ENCODE measurements at regions not wholly inside any gene's neighbourhood (a gene's known extent, or its start where the extent isn't known, plus 50 kb on each side); places are given as distances from the start of the nearest gene placed in this dataset.

DNA sequence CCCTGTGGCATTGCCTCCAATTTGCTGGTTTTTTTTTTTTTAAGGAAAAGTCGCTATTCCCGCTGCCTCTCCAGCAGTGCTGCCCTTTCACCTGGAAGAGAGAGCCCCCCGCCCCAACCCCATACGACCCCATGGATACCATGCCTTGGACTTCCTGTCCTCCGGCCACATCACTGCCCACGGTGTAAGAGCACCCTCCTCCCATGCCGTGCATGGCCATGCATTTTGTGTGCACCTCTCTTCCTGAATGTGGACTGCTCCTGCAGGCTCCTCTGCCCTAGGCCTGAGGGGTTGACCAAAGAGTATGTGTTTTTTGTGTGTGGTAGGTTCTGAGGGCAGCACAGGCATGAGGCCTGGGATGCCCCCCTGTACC, 65.6 kb upstream of the SPON1 start:
- no peak overlapping the region for H3K27ac Mint-ChIP-seq
- no peaks in the 10 kb centered on the region for H3K36me3 Mint-ChIP-seq
- peaks cover 10% of the 10 kb centered on the region for H3K4me1 Mint-ChIP-seq (ENCODE audit: unreplicated experiment)
- no peak overlapping the region for H3K4me3 Mint-ChIP-seq
- H3K9me3 Mint-ChIP-seq: no peaks in the 10 kb centered on the region
- H3K27me3 Mint-ChIP-seq: peaks cover 5% of the 10 kb centered on the region
- TF ChIP-seq, protein P1, sequence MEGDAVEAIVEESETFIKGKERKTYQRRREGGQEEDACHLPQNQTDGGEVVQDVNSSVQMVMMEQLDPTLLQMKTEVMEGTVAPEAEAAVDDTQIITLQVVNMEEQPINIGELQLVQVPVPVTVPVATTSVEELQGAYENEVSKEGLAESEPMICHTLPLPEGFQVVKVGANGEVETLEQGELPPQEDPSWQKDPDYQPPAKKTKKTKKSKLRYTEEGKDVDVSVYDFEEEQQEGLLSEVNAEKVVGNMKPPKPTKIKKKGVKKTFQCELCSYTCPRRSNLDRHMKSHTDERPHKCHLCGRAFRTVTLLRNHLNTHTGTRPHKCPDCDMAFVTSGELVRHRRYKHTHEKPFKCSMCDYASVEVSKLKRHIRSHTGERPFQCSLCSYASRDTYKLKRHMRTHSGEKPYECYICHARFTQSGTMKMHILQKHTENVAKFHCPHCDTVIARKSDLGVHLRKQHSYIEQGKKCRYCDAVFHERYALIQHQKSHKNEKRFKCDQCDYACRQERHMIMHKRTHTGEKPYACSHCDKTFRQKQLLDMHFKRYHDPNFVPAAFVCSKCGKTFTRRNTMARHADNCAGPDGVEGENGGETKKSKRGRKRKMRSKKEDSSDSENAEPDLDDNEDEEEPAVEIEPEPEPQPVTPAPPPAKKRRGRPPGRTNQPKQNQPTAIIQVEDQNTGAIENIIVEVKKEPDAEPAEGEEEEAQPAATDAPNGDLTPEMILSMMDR (conservative IDR thresholded peaks at IDR 0.05): no peak
- no peak for DNase-seq (ENCODE audit: extremely low spot score, unreplicated experiment)

DNA sequence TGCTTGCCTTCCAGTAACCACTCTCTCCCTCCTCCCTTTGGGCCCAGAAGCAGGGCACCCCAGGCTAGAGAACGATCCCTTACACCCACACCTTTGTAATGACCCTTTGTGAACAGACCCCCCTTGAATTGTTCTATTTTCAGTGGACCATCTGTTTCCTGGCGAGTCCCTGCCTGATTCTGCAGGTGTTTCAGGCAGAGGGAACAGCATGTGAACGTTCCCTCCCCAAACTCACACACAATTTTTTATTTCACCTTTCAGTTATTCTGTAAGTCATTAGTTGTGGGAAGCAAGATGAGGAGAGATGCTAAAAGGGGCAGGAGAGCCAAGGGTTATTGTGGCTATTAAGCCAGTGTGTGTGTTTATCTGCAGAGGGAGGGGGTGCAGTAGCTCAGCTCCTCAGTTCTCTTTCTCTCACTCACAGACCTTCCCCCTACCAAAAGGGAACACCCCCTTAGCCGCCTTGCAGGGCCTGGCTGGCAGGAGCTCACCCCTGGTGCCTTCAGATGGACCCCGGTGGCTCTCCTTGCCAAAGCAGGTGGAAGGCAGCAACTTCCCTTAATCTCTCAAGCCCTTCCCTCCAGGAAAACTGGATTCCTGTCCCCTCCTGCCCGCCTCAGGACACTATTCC, 64.8 kb upstream of the SPON1 start:
- Mint-ChIP-seq H3K4me3 (no peak overlapping the region), H3K27ac (no peak overlapping the region), H3K4me1 (ENCODE audit: unreplicated experiment) (peaks cover 9% of the 10 kb centered on the region), H3K36me3 (no peaks in the 10 kb centered on the region), H3K9me3 (no peaks in the 10 kb centered on the region), H3K27me3 (peaks cover 5% of the 10 kb centered on the region)
- TF ChIP-seq, protein P1 (conservative IDR thresholded peaks at IDR 0.05): no peak
- DNase-seq (ENCODE audit: extremely low spot score, unreplicated experiment): no peak

DNA sequence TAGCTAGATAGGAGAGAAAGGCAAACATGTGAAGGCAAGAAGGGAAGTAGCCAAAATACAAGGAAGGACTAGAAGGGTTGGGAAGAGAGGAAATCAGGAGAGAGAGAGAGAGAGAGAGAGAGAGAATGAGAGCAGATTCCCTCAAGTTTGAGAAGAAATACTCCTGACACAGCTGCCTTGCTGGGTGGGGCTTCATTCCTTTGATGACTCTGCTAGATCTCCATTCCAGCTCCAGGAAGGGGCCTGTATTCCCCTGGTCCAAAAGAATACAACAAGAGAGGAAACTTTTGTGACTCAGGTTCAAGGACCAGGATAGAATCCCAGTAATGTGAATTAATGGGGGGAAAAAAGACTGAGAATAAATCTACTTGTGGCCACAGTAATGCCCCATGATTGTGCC, 62.9 kb upstream of the SPON1 start:
- Mint-ChIP-seq H3K27ac (no peak overlapping the region), H3K9me3 (no peaks in the 10 kb centered on the region), H3K27me3 (peaks cover 5% of the 10 kb centered on the region), H3K4me1 (ENCODE audit: unreplicated experiment) (peaks cover 16% of the 10 kb centered on the region), H3K4me3 (no peak overlapping the region), H3K36me3 (no peaks in the 10 kb centered on the region)
- DNase-seq (ENCODE audit: extremely low spot score, unreplicated experiment): no peak
- TF ChIP-seq, protein P1 (conservative IDR thresholded peaks at IDR 0.05): no peak

DNA sequence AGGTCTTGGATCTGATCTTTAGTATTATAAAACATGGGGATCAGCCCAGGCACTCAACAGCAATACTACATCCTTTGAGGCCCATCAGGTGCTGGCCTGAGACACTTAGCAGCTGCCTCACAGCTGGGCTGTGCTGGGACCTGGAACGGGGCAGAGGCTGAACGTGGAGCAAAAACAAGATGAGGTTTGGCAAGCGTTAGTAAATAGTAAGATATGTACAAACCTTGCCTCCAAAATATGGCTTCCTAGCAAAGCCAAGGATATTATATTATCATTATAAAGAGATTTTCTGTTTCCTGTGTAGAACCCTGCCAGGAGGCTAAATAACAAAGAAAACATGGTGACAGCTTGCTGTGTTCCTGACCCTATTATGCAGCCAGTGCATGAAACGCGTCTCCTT, 60.0 kb upstream of the SPON1 start:
- Mint-ChIP-seq H3K4me3 (no peak overlapping the region), H3K27ac (no peak overlapping the region), H3K4me1 (ENCODE audit: unreplicated experiment) (peaks cover 20% of the 10 kb centered on the region), H3K36me3 (no peaks in the 10 kb centered on the region), H3K9me3 (peaks cover 6% of the 10 kb centered on the region), H3K27me3 (peaks cover 5% of the 10 kb centered on the region)
- no peak for DNase-seq (ENCODE audit: extremely low spot score, unreplicated experiment)
- TF ChIP-seq, protein P1 (conservative IDR thresholded peaks at IDR 0.05): no peak

DNA sequence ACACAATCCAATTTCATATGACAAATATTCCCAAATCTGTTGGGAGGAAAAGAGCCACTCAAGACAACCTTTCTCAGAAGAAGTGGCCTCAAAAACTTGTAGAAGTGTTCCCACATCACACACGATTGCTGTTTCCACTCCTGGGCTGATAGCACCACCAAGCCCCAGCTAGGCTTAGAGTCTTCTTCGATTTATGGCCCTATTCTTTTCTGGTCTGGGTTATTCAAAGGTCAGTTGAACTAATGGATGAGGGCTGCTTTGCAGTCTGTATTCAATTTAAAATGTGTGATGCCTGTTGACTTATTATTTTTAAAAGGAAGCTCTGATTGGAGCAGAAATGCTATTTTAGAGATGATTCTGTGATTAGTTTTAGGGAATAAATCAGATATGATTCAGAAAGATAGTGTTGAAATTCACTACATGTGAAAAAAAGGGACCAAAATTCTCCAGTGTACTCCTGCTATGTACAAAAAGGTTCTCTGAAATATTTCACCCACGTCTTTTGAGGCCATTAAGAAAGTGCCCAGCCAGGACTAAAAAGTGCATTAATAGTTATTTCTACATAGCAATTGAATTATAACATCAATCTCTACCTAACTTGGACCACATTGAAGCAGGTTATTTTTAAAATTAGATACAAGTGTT, 57.3 kb upstream of the SPON1 start:
- DNase-seq (ENCODE audit: extremely low spot score, unreplicated experiment): no peak
- Mint-ChIP-seq H3K36me3 (no peaks in the 10 kb centered on the region), H3K4me3 (no peak overlapping the region), H3K9me3 (peaks cover 6% of the 10 kb centered on the region), H3K4me1 (ENCODE audit: unreplicated experiment) (peaks cover 19% of the 10 kb centered on the region), H3K27ac (no peak overlapping the region), H3K27me3 (peaks cover 5% of the 10 kb centered on the region)
- TF ChIP-seq, protein P1 (conservative IDR thresholded peaks at IDR 0.05): no peak

Data from type B pancreatic cell (in vitro differentiated cells).